ENCODE measurements at regions not wholly inside any gene's neighbourhood (a gene's known extent, or its start where the extent isn't known, plus 50 kb on each side); places are given as distances from the start of the nearest gene placed in this dataset.

DNA sequence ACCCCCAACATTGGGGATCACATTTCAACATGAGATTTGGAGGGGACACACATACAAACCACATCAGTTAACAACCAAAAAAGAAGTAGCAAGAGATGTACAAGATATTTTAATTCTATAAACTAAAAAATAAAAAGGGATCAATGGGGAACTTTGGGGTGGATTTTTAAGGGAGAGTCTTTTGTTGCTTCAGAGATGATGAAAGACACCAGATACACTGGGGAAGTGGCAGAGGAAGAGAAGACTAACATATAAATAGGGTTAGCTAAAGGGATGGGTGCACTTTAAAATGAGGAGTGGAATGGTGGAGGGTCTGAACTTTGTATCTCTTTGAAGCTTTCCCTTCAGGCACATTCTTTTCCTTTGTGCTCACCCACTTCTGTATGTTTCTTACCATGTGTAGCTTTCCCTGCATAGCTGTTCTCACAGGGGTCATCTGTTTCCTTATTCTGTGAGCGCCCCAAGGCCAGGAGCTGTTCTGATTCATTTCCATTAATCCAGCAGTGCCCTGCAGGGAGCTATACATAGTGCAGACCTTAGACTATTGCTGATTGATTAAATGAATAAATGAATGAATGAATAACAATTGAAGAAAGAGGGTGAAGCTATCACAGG is 531.6 kb upstream of the KLF4 start:
- Histone ChIP-seq H3K4me2 (replicated peaks; ENCODE audit: extremely low read depth, low read length, poor library complexity, severe bottlenecking) (no peak overlapping the region), H3K36me3 (replicated peaks in 1 of 2; ENCODE audit: control insufficient read depth in 1 of 2, insufficient read depth in 2 of 2, low read length in 2 of 2) (no peaks in the 10 kb centered on the region)
- peak overlapping the region in 6 of 7 donors; percentile 55 to 93 (median 82) for H3K27ac Mint-ChIP-seq

DNA sequence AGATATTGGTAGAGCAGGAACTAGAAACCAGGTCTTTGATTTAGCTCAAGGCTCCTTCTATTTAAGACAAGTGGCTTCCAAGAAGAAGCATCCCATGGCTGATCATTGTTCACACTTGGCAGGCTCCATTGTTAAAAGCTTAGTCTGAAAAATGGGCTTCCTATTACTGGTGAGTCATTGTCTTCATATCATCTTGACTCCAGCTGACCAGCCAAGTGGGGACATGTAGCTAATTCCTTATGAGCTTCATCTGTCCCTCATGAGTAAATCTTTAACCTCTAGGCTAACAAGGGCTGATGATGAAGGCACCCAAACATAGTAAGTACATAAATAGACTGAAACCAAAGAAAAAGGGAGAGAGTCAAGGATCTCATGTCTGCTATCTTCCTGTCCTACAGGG is 530.3 kb upstream of the KLF4 start:
- H3K27ac ChIP-seq (ENCODE audit: low read depth in 1 of 2, low read length in 2 of 2), result no peak overlapping the region
- no peak overlapping the region for H3K4me2 ChIP-seq (replicated peaks; ENCODE audit: extremely low read depth, low read length, poor library complexity, severe bottlenecking)
- H3K4me1 Mint-ChIP-seq, result peaks cover 14% of the 10 kb centered on the region
- H3K27me3 ChIP-seq (ENCODE audit: control insufficient read depth in 2 of 2, insufficient read depth in 2 of 2, low read length in 2 of 2), result no peaks in the 10 kb centered on the region
- H3K4me1 ChIP-seq (ENCODE audit: control insufficient read depth in 1 of 2, insufficient read depth in 2 of 2, low read length in 2 of 2), result peaks cover 10 to 16% of the 10 kb centered on the region in 2 donors
- H3K4me3 ChIP-seq (replicated peaks in 1 of 3; ENCODE audit: low read depth in 2 of 3, low read length in 3 of 3), result no peak overlapping the region
- H3K27me3 Mint-ChIP-seq (ENCODE audit: low read depth in 3 of 3), result peaks cover 0 to 1% (median 0%) of the 10 kb centered on the region in 3 donors
- H3K36me3 ChIP-seq (replicated peaks in 1 of 2; ENCODE audit: control insufficient read depth in 1 of 2, insufficient read depth in 2 of 2, low read length in 2 of 2), result no peaks in the 10 kb centered on the region
- DNase-seq, result peak in 1 of 3 donors; percentile 20
- H3K9me3 ChIP-seq (replicated peaks in 1 of 2; ENCODE audit: control insufficient read depth in 1 of 2, insufficient read depth in 1 of 2, low read length in 2 of 2), result no peaks in the 10 kb centered on the region
- H3K79me2 ChIP-seq (ENCODE audit: insufficient read depth, low read length), result no peaks in the 10 kb centered on the region
- H2AFZ ChIP-seq (ENCODE audit: insufficient read depth, low read depth, low read length, poor library complexity, severe bottlenecking), result no peak overlapping the region
- TF ChIP-seq, protein P1, sequence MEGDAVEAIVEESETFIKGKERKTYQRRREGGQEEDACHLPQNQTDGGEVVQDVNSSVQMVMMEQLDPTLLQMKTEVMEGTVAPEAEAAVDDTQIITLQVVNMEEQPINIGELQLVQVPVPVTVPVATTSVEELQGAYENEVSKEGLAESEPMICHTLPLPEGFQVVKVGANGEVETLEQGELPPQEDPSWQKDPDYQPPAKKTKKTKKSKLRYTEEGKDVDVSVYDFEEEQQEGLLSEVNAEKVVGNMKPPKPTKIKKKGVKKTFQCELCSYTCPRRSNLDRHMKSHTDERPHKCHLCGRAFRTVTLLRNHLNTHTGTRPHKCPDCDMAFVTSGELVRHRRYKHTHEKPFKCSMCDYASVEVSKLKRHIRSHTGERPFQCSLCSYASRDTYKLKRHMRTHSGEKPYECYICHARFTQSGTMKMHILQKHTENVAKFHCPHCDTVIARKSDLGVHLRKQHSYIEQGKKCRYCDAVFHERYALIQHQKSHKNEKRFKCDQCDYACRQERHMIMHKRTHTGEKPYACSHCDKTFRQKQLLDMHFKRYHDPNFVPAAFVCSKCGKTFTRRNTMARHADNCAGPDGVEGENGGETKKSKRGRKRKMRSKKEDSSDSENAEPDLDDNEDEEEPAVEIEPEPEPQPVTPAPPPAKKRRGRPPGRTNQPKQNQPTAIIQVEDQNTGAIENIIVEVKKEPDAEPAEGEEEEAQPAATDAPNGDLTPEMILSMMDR (IDR thresholded peaks at IDR 0.05), result no peak
- peaks cover 0 to 15% (median 3%) of the 10 kb centered on the region in 7 donors for H3K9me3 Mint-ChIP-seq
- intact Hi-C loops (cut with micrococcal nuclease), result no loop called here
- no peaks in the 10 kb centered on the region for H4K20me1 ChIP-seq (ENCODE audit: insufficient read depth, low read length)
- peaks cover 35 to 58% of the 10 kb centered on the region in 2 donors for H3K36me3 Mint-ChIP-seq
- H3K9ac ChIP-seq (ENCODE audit: insufficient read depth, low read length, poor library complexity, severe bottlenecking), result no peak overlapping the region
- H3K27ac Mint-ChIP-seq, result no peak overlapping the region
- H3K4me3 Mint-ChIP-seq, result no peak overlapping the region

More for the DNA sequence above, 531.6 kb upstream of the KLF4 start:
- Mint-ChIP-seq H3K36me3 (peaks cover 31 to 54% of the 10 kb centered on the region in 2 donors), H3K4me1 (peaks cover 14% of the 10 kb centered on the region), H3K4me3 (peak overlapping the region in 1 of 2 donors; percentile 31), H3K27me3 (ENCODE audit: low read depth in 3 of 3) (no peaks in the 10 kb centered on the region), H3K9me3 (peaks cover 0 to 15% (median 3%) of the 10 kb centered on the region in 7 donors)
- TF ChIP-seq, protein P1 (IDR thresholded peaks at IDR 0.05), result no peak
- peak overlapping the region in 1 of 2 donors; percentile 51 for H3K27ac ChIP-seq (ENCODE audit: low read depth in 1 of 2, low read length in 2 of 2)
- no peak overlapping the region for H3K4me3 ChIP-seq (replicated peaks in 1 of 3; ENCODE audit: low read depth in 2 of 3, low read length in 3 of 3)
- no peaks in the 10 kb centered on the region for H3K79me2 ChIP-seq (ENCODE audit: insufficient read depth, low read length)
- 100% methylated on average over 1 of the region's 1 CpG for WGBS (ENCODE audit: insufficient coverage)
- DNase-seq, result peak; percentile 12 to 56 (median 12)
- H2AFZ ChIP-seq (ENCODE audit: insufficient read depth, low read depth, low read length, poor library complexity, severe bottlenecking), result no peak overlapping the region
- H3K9me3 ChIP-seq (replicated peaks in 1 of 2; ENCODE audit: control insufficient read depth in 1 of 2, insufficient read depth in 1 of 2, low read length in 2 of 2), result no peaks in the 10 kb centered on the region
- H3K9ac ChIP-seq (ENCODE audit: insufficient read depth, low read length, poor library complexity, severe bottlenecking), result no peak overlapping the region
- H3K27me3 ChIP-seq (ENCODE audit: control insufficient read depth in 2 of 2, insufficient read depth in 2 of 2, low read length in 2 of 2), result no peaks in the 10 kb centered on the region
- intact Hi-C loops (cut with micrococcal nuclease), result no loop called here
- H3K4me1 ChIP-seq (ENCODE audit: control insufficient read depth in 1 of 2, insufficient read depth in 2 of 2, low read length in 2 of 2), result peaks cover 10 to 16% of the 10 kb centered on the region in 2 donors
- no peaks in the 10 kb centered on the region for H4K20me1 ChIP-seq (ENCODE audit: insufficient read depth, low read length)

Data from CD14-positive monocyte (primary cell).